BLaER1 (cell line): ENCODE measurements at regions not wholly inside any gene's neighbourhood (a gene's known extent, or its start where the extent isn't known, plus 50 kb on each side); places are given as distances from the start of the nearest gene placed in this dataset.

ENCODE experiments used
- H3K27ac ChIP-seq: shearing (Covaris generic); formaldehyde crosslinking; 2 replicates; pipeline ENCODE4 v1.8.1; 2022
- H3K27me3 ChIP-seq: shearing (Covaris generic); formaldehyde crosslinking; 2 replicates; pipeline ENCODE4 v1.8.1; 2022
- H3K36me3 ChIP-seq: shearing (Covaris generic); formaldehyde crosslinking; 2 replicates; pipeline ENCODE4 v1.8.1; 2022
- H3K4me1 ChIP-seq: shearing (Covaris generic); formaldehyde crosslinking; 2 replicates; pipeline ENCODE4 v1.8.1; 2022
- H3K4me2 ChIP-seq: shearing (Covaris generic); formaldehyde crosslinking; 2 replicates; pipeline ENCODE4 v1.8.1; 2022
- H3K4me3 ChIP-seq: shearing (Covaris generic); formaldehyde crosslinking; 2 replicates; pipeline ENCODE4 v1.8.1; 2022
- H3K9ac ChIP-seq: shearing (Covaris generic); formaldehyde crosslinking; 2 replicates; pipeline ENCODE4 v1.8.1; 2022
- H3K9me3 ChIP-seq: shearing (Covaris generic); formaldehyde crosslinking; 2 replicates; pipeline ENCODE4 v1.8.1; 2022
- H4K20me1 ChIP-seq: shearing (Covaris generic); formaldehyde crosslinking; 2 replicates; pipeline ENCODE4 v1.8.1; 2022
- Cebpa-rat ChIP-seq: shearing (Covaris generic); IDR thresholded peaks from 2 replicates; pipeline ENCODE4 v1.8.1; 2022

GRCh38 chr3:152030320-152030719, 156.9 kb downstream of the SUCNR1 start:
- no peak overlapping the region for H3K4me2 ChIP-seq
- H3K4me1 ChIP-seq = no peaks in the 10 kb centered on the region
- TF ChIP-seq Cebpa-rat = no peak
- no peaks in the 10 kb centered on the region; the same call in 1 of the 2 replicates for H3K9me3 ChIP-seq
- H3K36me3 ChIP-seq = no peaks in the 10 kb centered on the region
- H3K4me3 ChIP-seq = no peak overlapping the region
- no peaks in the 10 kb centered on the region for H4K20me1 ChIP-seq
- H3K9ac ChIP-seq = no peak overlapping the region
- H3K27me3 ChIP-seq = no peaks in the 10 kb centered on the region
- H3K27ac ChIP-seq = no peak overlapping the region

- Histone ChIP-seq H3K27ac (no peak overlapping the region), H3K4me3 (no peak overlapping the region), H3K36me3 (no peaks in the 10 kb centered on the region), H3K9me3 (peaks cover 7% of the 10 kb centered on the region), H4K20me1 (no peaks in the 10 kb centered on the region), H3K27me3 (no peaks in the 10 kb centered on the region), H3K4me2 (no peak overlapping the region), H3K4me1 (no peaks in the 10 kb centered on the region), H3K9ac (no peak overlapping the region)
- no peak for TF ChIP-seq Cebpa-rat
Measured at GRCh38 chr3:152031321-152031720, 157.9 kb downstream of the SUCNR1 start.

- Histone ChIP-seq H3K9ac (no peak overlapping the region), H4K20me1 (no peaks in the 10 kb centered on the region), H3K4me1 (no peaks in the 10 kb centered on the region), H3K9me3 (peaks cover 22% of the 10 kb centered on the region), H3K4me3 (no peak overlapping the region), H3K27me3 (no peaks in the 10 kb centered on the region), H3K27ac (no peak overlapping the region), H3K36me3 (no peaks in the 10 kb centered on the region), H3K4me2 (no peak overlapping the region)
- no peak for TF ChIP-seq Cebpa-rat
Measured at GRCh38 chr3:152037297-152037696, 163.9 kb downstream of the SUCNR1 start.

- no peak overlapping the region for H3K4me3 ChIP-seq
- H3K4me2 ChIP-seq = no peak overlapping the region
- no peak overlapping the region for H3K27ac ChIP-seq
- H3K9me3 ChIP-seq = peaks cover 22% of the 10 kb centered on the region
- H3K27me3 ChIP-seq = no peaks in the 10 kb centered on the region
- H3K4me1 ChIP-seq = no peaks in the 10 kb centered on the region
- no peaks in the 10 kb centered on the region for H3K36me3 ChIP-seq
- no peak for TF ChIP-seq Cebpa-rat
- no peaks in the 10 kb centered on the region for H4K20me1 ChIP-seq
- H3K9ac ChIP-seq = no peak overlapping the region
Measured at GRCh38 chr3:152037953-152038352, 164.5 kb downstream of the SUCNR1 start.

GRCh38 chr3:152038490-152038889, 165.0 kb downstream of the SUCNR1 start:
- H3K27me3 ChIP-seq = no peaks in the 10 kb centered on the region
- H3K27ac ChIP-seq = no peak overlapping the region
- no peak overlapping the region for H3K4me3 ChIP-seq
- no peak overlapping the region for H3K4me2 ChIP-seq
- peaks cover 22% of the 10 kb centered on the region for H3K9me3 ChIP-seq
- H4K20me1 ChIP-seq = no peaks in the 10 kb centered on the region
- no peak for TF ChIP-seq Cebpa-rat
- H3K4me1 ChIP-seq = no peaks in the 10 kb centered on the region
- no peaks in the 10 kb centered on the region for H3K36me3 ChIP-seq
- no peak overlapping the region for H3K9ac ChIP-seq

- Histone ChIP-seq H3K9me3 (peaks cover 22% of the 10 kb centered on the region), H3K36me3 (no peaks in the 10 kb centered on the region), H3K4me2 (no peak overlapping the region), H3K27ac (no peak overlapping the region), H4K20me1 (no peaks in the 10 kb centered on the region), H3K9ac (no peak overlapping the region), H3K4me1 (no peaks in the 10 kb centered on the region), H3K4me3 (no peak overlapping the region), H3K27me3 (no peaks in the 10 kb centered on the region)
- TF ChIP-seq Cebpa-rat = no peak
Measured at GRCh38 chr3:152039887-152040286, 166.4 kb downstream of the SUCNR1 start.

GRCh38 chr3:152040319-152040718, 166.9 kb downstream of the SUCNR1 start:
- Histone ChIP-seq H3K4me1 (no peaks in the 10 kb centered on the region), H3K9me3 (peaks cover 22% of the 10 kb centered on the region), H3K27me3 (no peaks in the 10 kb centered on the region), H4K20me1 (no peaks in the 10 kb centered on the region), H3K27ac (no peak overlapping the region), H3K4me2 (no peak overlapping the region), H3K36me3 (no peaks in the 10 kb centered on the region), H3K9ac (no peak overlapping the region), H3K4me3 (no peak overlapping the region)
- TF ChIP-seq Cebpa-rat = no peak

GRCh38 chr3:152043620-152044019, 170.2 kb downstream of the SUCNR1 start:
- no peaks in the 10 kb centered on the region for H3K27me3 ChIP-seq
- H3K4me1 ChIP-seq = no peaks in the 10 kb centered on the region
- no peak overlapping the region for H3K4me3 ChIP-seq
- no peaks in the 10 kb centered on the region for H4K20me1 ChIP-seq
- no peak overlapping the region for H3K9ac ChIP-seq
- no peaks in the 10 kb centered on the region for H3K9me3 ChIP-seq
- no peak overlapping the region for H3K27ac ChIP-seq
- no peaks in the 10 kb centered on the region for H3K36me3 ChIP-seq
- no peak overlapping the region for H3K4me2 ChIP-seq
- TF ChIP-seq Cebpa-rat = no peak

- no peaks in the 10 kb centered on the region for H3K4me1 ChIP-seq
- no peak overlapping the region for H3K9ac ChIP-seq
- no peak overlapping the region for H3K4me3 ChIP-seq
- no peak for TF ChIP-seq Cebpa-rat
- H3K36me3 ChIP-seq = no peaks in the 10 kb centered on the region
- no peaks in the 10 kb centered on the region for H4K20me1 ChIP-seq
- H3K27ac ChIP-seq = no peak overlapping the region
- H3K27me3 ChIP-seq = no peaks in the 10 kb centered on the region
- no peaks in the 10 kb centered on the region for H3K9me3 ChIP-seq
- no peak overlapping the region for H3K4me2 ChIP-seq
Measured at GRCh38 chr3:152046280-152046679, 172.8 kb downstream of the SUCNR1 start.

- H3K27ac ChIP-seq = no peak overlapping the region
- H4K20me1 ChIP-seq = no peaks in the 10 kb centered on the region
- no peaks in the 10 kb centered on the region for H3K4me1 ChIP-seq
- no peak for TF ChIP-seq Cebpa-rat
- no peaks in the 10 kb centered on the region for H3K9me3 ChIP-seq
- no peaks in the 10 kb centered on the region for H3K27me3 ChIP-seq
- no peak overlapping the region for H3K4me3 ChIP-seq
- no peaks in the 10 kb centered on the region for H3K36me3 ChIP-seq
- no peak overlapping the region for H3K4me2 ChIP-seq
- H3K9ac ChIP-seq = no peak overlapping the region
Measured at GRCh38 chr3:152047465-152047864, 174.0 kb downstream of the SUCNR1 start.

GRCh38 chr3:152048831-152049230, 175.4 kb downstream of the SUCNR1 start:
- no peak for TF ChIP-seq Cebpa-rat
- no peak overlapping the region for H3K4me3 ChIP-seq
- H3K9me3 ChIP-seq = no peaks in the 10 kb centered on the region

More at GRCh38 chr3:152048831-152049230, 175.4 kb downstream of the SUCNR1 start:
- no peak overlapping the region for H3K4me2 ChIP-seq
- no peaks in the 10 kb centered on the region for H3K27me3 ChIP-seq
- H3K4me1 ChIP-seq = no peaks in the 10 kb centered on the region
- no peaks in the 10 kb centered on the region for H4K20me1 ChIP-seq
- no peaks in the 10 kb centered on the region for H3K36me3 ChIP-seq
- no peak overlapping the region for H3K27ac ChIP-seq
- H3K9ac ChIP-seq = no peak overlapping the region
